GM12874 (cell line): ENCODE measurements at regions not wholly inside any gene's neighbourhood (a gene's known extent, or its start where the extent isn't known, plus 50 kb on each side); places are given as distances from the start of the nearest gene placed in this dataset.

Experiments
- TF ChIP-seq, protein P1 (sequence below): IDR thresholded peaks from 2 replicates; pipeline ENCODE4 v1.5.1; 2011; ENCODE audit warnings: low read depth, mild to moderate bottlenecking, control low read depth, low read length, moderate library complexity; ENCODE audit not compliant: insufficient read depth

- TF ChIP-seq, protein P1, sequence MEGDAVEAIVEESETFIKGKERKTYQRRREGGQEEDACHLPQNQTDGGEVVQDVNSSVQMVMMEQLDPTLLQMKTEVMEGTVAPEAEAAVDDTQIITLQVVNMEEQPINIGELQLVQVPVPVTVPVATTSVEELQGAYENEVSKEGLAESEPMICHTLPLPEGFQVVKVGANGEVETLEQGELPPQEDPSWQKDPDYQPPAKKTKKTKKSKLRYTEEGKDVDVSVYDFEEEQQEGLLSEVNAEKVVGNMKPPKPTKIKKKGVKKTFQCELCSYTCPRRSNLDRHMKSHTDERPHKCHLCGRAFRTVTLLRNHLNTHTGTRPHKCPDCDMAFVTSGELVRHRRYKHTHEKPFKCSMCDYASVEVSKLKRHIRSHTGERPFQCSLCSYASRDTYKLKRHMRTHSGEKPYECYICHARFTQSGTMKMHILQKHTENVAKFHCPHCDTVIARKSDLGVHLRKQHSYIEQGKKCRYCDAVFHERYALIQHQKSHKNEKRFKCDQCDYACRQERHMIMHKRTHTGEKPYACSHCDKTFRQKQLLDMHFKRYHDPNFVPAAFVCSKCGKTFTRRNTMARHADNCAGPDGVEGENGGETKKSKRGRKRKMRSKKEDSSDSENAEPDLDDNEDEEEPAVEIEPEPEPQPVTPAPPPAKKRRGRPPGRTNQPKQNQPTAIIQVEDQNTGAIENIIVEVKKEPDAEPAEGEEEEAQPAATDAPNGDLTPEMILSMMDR = peak; percentile 69
Observed at GRCh38 chr11:116217006-116217405, 555.8 kb downstream of the BUD13 start.

- TF ChIP-seq, protein P1 = peak; percentile 37; the same call in 1 of the 2 replicates
Observed at GRCh38 chr11:116215471-116216113, 557.2 kb downstream of the BUD13 start.

DNA sequence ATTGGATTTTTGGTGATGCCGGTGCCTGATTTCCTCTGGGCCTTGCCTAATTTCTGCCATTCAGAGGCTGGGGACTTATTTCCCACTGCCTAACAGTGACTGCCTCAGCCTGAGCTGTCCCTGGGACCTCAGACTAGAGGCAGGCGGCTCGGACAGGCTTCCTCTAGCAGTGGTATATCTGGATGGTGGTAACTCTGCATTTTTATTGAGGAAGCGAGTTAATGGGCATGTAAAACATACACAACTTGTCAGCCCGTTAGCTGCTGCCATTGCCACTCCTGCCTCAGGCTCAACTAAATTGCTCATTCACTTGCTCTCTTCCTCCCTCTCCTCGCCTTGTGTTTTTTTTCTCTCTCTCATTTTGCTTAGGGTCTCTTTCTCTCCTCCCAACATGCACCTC, 561.6 kb downstream of the BUD13 start:
- TF ChIP-seq, protein P1 = no peak

- TF ChIP-seq, protein P1 = no peak
Observed at GRCh38 chr11:116210663-116211062, 562.1 kb downstream of the BUD13 start.

- TF ChIP-seq, protein P1 = no peak
Observed at GRCh38 chr11:116209255-116209654, 563.5 kb downstream of the BUD13 start.

GRCh38 chr11:116207421-116208141, 565.2 kb downstream of the BUD13 start:
- TF ChIP-seq, protein P1 = no peak

GRCh38 chr11:116207019-116207418, 565.8 kb downstream of the BUD13 start:
- TF ChIP-seq, protein P1 = no peak
